ENCODE measurements at regions not wholly inside any gene's neighbourhood (a gene's known extent, or its start where the extent isn't known, plus 50 kb on each side); places are given as distances from the start of the nearest gene placed in this dataset.
"Not testable (repeated sequence)": the region's sequence is repeated elsewhere in the genome, so short reads cannot be mapped to it uniquely, and the experiment has no call there.

DNA sequence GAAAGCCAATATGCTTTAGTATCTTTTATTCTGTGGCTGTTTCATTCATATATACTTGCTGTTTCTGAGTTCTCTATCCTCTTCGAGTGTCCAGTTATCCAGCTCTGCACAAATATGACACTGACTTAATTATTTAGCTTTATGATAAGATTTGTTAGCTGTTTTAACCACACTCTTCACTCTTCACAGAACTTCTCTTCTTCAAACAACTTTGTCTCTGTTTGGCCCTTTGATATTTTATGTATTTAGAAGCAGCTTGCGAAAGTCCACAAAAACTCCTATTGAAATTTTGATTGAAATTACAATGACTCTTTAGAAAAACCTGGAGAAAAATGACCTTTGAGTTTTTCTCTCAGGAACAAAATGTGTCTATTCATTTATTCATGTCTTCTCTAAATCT is 407.0 kb downstream of the CPS1 start:
- no peak for DNase-seq

DNA sequence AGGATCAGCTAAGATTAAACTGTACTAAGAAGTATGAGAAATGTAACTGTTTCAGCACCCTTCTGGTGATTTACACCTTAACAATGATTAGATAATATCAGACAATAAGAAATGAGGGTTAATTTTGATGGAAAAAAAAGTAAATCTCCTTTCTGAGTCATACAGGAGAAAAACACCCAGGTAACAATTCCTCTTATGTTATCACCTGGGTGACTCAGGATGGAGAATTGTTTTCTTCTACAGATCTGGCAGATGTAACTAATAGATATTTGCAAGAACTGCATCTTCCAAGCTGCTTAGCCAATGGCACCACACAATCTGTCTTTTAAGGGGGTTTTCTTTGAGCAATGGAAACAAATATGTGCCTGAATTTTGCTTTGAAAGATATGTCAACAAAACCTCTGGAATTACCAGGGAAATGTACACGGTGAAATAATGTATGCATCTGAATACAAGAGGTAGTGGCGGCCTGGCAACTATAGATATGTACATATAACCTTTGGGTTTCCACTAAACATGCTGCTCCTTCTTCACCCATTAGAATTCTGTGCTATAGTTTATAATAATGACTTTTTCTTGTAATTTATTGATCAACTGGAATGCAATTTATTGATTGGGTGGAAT is 407.9 kb downstream of the CPS1 start:
- no peak for DNase-seq

DNA sequence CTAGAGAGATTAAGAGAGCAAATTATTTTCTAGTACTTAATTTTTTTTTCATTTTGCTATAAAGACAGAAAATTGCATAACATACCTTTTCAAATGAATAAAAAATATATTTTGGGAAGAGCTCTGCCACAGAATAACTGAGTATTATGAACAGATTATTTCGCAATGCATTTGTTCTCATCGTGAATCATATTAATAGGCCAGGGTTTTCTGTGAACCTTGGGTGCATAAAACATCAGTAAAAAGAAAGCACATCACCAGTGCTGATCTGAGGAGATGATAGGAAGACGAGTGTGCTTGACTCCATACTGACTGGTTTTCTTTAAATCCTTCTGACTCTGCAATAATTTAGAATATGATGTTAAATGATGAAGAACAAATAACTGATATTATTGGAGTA is 409.1 kb downstream of the CPS1 start:
- no peak for DNase-seq

DNA sequence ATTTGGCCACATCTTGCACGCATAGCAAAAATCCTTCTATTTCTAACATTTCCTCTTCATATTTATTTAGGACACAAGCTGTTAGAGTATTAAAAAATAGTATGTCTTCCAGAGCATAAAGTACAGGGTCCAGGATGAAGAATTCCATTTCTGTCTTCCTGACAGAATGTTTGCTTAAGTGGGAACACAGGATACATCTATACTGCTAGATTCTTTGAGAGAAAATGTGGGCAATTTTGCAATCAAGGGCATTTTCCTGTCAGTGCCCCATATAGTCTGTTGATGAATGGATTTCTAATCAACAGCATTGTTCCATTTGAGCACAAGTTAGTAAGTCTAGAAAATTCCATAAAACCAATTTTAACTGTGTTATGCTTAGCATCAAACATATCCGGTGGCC is 409.9 kb downstream of the CPS1 start:
- no peak for DNase-seq

DNA sequence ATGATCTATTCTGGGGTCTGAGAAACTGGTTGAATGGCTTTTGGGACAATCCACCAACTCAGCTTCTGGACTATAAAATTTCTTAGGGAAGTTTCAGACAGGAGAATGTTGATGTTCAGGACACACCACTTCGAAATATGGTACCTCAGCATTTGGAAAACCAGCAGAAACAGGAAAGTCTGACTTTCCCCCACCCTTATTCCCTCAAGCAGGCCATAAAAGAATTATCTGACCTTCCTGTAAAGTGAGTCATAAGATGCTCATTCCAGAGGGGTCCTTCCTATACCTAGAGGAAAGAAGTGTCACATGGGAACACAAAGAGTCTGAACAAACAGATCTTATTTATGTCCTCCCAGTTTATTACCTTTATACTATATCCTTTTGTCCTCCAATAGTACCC is 415.0 kb downstream of the CPS1 start:
- no peak for DNase-seq

DNA sequence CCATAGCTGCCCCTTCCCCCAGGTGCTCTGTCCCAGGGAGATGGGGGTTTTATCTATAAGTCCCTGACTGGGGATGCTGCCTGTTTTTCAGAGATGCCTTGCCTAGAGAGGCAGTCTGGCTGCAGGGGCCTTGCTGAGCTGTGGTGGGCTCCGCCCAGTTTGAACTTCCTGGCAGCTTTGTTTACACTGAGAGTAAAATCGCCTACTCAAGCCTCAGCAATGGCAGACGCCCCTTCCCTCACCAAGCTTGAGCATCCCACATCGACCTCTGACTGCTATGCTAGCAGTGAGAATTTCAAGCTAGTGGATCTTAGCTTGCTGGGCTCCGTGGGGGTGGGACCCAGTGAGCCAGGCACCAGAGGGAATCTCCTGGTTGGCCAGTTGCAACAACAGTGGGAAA is 430.4 kb downstream of the CPS1 start:
- DNase-seq, result not testable (repeated sequence)

DNA sequence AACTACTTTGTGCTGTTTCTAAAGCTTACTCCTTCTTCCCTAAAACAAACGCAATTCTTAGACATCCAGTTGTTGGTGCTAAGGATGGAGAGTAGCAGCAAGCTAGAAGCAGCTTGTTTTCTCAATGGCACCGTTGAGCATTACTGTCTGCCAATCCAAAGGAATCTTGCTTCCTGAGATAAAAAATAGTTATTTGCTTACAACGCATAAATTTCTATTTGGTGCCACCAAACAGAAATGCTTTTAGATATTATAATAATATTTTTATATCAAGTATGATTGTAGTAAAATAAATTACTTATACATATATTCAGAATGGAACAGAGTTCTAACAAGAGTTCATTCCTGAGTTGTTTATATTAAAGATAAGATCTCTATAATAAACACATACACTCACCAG is 434.7 kb downstream of the CPS1 start:
- DNase-seq, result no peak

DNA sequence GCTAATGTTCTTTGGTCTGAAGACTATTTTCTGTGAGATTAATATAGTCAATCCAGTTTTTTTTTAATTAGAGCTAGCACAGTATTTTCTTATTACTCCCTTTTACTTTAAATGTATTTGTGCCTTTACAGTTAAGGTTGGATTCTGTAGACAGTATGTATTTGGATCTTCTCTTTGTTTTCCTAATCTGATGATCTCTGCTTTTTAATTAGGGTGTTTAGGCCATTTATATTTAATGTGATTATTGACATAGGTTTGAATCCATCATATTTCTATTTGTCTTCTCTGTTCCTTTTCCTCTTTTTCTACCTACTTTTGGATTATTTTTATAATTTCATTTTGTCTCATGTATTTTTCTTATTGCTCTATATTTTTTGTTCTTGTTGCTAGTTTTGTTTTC is 437.7 kb downstream of the CPS1 start:
- no peak for DNase-seq

DNA sequence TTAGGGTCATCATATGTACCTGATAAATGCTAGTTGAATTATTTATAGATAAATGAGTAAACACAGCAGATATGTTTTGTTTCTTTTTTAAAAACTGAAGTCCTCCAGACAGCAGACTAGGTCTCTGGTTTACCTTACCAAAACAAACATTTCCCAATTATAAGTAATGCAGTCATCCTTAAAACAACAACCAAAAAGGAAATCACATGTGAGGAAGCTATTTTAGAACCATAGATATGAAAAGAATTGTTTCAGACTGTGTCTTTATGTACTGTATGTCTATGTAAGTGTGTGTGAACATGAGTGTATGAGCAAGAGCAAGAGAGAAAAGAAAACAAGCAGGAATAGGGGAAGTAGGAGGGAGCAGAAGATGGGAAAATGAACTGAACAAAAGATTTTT is 441.0 kb downstream of the CPS1 start:
- DNase-seq, result no peak

DNA sequence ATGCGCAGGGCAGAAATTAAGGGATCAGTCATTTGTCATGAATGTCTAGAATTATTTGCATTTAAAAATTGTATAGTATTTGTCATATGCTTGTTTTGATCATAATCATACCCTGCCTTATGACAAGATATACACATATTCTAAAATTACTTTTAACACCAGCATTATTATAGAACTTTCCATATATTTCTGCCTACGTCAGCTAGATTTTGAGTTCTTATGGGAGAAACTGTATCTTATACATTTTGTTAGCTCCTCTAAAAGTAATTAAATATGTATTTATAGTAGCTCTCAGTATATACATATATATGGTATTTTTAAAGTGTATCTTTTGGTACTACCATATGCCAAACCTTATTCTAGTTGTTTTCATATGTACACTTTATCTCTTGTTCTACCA is 441.9 kb downstream of the CPS1 start:
- DNase-seq, result no peak

DNA sequence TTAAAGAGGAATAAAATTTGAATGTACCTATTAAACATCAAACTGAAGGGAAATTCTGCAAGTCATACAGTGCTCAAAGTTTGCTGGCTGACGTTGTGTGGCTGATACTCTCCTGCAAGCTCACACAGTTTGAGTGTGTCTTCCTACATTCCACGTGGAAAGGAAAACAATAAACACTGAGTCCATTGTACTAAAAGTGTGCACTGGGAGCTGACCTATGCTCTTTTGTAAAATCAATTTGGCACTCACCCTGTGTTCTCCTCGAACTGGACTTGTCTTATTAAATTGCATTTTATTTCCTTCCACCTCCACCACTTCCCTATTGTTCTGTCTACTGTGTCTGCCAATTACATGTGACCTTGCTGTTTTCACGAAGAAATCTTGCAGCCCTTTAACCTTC is 458.0 kb downstream of the CPS1 start:
- DNase-seq, result no peak

DNA sequence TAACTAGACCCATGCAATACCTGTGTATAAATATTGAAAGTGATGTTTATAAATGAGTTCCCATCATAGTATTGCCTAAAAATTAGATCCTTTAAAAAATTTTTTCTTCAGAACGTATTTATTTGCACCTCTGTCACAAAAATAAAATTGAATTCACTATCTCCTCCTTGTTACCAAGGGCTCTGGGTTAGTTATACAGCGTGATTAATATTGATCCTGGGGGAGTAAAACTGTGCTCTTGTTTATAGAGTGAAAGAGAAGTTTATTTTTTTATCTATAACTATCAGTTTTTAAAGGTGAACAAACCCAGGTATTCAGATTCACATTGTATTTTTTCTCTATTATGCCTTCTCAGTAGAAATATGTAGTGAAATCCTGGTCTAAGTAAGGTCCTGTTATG is 458.5 kb downstream of the CPS1 start:
- no peak for DNase-seq

DNA sequence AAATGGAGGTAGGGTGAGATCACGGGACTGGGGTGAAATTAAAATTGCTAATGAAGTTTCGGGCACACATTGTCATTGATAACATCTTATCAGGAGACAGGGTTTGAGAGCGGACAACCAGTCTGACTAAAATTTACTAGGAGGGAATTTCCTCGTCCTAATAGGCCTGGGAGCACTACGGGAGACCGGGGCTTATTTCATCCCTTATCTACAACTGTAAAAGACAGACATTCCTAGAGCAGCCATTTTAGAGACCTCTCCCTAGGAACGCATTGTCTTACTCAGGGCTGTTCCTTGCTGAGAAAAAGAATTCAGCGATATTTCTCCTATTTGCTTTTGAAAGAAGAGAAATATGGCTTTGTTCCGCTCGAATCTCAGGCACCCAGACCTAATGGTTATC is 468.7 kb downstream of the CPS1 start:
- not testable (repeated sequence) for DNase-seq

DNA sequence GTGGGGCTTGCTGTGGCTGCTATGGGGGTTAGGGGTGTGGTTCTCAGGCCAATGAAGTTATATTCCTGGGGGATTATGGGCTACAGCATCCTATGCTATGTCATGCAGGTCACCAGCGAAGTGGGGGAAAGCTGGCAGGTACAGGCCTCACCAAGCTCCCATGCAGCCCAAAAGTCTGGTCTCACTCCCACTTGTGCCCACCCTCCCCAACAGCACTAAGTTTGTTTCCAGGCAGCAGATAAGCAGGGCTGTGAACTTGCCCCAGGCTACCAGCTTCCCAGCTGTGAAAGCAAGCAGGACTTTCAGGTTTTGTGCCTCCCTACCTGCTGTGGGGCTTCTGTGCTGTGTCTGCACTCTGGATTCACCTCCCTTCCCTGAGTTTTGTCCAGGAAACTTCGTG is 469.7 kb downstream of the CPS1 start:
- no peak for DNase-seq

DNA sequence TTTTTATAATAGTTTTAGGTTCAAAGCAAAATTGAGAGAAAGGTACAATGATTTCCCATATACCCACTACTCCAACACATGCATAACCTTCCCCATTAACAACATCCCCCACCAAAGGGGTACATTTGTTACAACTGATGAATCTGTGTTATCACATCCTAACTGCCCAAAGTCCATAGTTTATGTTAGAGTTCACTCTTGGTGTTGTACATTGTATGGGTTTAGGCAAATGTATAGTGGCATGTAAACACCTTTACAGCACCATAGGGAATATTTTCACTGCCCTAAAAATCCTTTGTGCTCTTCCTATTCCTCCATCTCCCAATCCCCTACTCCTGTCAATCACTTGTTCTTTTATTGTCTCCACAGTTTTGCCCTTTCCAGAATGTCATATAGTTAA is 471.6 kb downstream of the CPS1 start:
- DNase-seq, result no peak

DNA sequence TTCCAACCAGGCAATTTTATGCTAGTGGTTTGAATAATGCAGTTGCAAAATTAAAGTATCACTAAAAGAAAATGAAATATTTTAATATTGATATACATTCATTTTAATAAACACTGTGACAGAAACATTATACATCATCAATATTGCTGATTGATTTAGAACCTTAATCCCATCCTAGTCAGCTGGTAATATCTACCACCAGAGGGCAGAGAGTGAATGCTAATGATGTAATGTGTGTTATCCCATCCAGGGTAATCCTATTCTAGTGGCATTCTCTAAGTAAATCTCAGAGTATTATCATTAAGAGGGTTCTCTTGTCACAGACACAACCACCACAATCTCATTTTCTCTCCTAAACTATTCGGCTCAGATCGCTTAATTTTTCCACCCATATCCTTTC is 477.4 kb downstream of the CPS1 start:
- no peak for DNase-seq

DNA sequence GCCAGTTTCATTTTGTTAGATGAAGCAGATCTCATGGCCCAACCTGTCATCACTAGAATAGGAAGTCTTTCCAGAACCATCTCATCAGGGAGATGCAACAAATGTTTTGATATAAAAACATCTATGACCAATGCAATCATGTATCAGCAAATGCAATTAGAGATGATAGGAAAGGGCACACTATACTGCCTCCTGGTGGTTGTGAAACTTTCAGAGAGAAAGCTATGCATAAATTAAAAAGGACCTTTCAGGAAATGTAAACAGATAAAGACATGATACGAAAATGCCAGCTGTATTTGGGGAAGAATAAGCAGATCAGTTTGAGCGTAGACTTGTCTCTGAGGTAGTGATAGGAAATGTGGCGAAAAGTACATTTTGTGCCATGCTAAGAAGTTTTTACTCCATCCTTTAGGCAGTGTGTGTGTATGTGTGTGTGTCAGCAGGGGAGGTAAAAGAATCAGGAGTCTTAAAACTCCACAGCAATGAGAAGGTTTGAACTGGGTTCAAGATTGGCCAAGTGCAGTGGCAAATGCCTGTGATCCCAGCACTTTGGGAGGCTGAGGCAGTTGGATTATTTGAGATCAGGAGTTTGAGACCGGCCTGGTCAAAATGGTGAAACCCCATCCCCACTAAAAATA is 479.3 kb downstream of the CPS1 start:
- no peak for DNase-seq

DNA sequence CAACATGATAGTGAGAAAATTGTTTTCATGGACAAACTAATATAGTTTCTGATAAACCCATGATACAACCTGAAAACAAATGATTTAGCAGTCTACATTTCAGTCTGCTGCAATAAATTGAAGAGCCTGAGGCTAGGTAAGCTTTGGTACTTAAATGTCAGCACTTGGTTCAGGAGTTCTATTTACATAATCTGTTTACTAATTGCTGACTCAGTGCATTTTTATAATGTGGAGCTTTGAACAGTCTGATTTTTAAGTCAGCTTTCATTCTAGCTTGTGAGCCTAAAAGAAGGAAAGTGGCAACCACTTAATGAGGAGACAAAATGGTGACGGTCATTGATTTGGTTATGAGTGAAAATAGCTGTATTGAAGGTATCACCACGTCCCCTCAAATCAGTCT is 488.6 kb downstream of the CPS1 start:
- no peak for DNase-seq

DNA sequence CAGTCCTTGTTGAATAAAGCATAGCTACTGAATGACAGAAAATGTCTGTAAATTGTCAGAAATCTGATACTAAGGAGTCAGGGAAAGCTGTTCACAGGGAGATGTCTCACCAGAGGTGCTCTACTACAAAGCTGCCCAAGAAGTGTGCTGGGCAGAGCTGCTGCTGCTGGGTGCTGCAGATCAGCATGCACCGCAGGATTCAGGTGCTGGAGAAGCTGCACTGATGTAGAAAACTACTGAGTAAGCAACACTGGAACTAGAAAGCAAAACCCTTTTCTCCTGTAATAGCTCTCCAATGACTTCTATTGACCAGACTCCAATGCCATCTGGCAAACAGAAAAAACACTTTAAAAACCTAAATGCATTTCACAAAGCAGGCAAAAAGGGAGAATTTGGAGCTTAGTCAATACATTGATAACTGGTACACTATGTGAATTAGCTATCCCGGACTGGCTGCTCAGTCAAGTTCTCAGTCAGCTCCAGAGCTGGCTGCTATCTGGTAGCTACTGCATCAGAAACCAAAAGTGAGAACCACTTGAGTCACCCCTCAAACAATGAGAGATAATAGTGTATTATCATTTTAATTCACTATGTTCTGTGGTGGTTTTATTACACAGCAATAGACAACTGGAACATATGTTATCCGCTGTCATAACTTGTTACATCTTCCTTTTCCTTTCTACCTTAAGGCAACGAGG is 493.1 kb downstream of the CPS1 start:
- DNase-seq, result no peak

DNA sequence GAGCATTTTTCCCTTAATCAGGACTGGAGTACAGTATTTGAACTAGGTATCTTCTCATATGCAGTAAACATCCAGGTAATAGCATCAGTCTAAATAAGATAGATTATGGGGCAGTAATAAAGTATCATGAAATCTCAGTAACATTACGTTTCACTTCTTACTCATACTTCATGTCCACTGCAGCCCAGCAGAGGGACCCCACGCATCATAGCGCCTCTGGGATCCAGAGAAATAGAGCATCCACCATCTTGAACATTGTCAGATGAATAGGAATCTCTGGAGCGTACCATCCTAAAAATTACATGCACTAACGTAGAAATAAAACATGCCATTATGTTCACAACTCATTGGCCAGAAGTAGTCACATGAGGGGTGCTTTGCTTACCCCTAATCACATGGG is 499.0 kb downstream of the CPS1 start:
- no peak for DNase-seq

DNA sequence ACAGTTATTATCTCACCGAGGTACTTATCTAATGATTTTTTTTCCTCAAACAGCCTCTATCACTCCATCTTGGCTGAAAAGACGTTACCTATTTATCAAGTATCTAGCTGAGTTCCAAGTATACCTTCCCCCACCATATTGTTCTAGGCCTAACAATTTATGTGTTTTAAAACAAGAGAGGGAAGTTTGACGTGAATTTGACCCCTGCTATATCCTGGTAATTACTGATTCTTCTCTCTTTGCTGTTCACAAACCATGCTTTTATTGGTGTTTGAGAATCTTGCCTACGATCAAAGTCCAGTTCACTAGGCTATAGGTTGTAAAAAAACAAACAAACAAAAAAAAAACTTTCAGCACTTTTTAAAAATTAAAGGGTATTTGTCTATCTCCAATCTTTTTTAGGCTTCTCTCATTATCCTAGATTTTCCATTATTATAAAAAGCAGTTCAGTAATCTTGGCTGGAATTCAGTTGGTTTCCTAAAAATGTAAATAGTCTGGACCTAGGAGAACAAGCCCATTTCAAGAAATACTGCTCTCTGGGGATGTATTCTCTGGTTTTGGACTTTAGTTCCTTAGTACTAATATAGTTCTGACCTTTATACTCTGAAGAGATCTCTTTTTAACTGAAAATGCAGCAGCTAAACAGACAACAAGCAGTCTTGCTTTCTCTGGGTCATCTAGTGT is 505.4 kb downstream of the CPS1 start:
- DNase-seq, result no peak

DNA sequence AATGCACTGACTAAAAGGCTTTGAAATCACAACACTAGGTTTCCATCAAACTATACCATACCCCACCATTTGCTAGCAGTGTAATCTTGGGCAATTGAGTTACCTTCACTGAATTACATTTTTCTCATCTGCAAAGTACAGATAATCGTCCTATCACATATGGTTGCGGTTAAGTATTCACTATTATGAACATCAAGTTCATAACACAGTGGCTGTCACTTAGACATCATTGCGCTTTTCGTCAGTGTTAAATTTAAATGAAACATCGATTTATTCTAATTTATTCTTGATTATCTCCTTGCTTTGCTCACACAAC is 505.9 kb downstream of the CPS1 start:
- no peak for DNase-seq

DNA sequence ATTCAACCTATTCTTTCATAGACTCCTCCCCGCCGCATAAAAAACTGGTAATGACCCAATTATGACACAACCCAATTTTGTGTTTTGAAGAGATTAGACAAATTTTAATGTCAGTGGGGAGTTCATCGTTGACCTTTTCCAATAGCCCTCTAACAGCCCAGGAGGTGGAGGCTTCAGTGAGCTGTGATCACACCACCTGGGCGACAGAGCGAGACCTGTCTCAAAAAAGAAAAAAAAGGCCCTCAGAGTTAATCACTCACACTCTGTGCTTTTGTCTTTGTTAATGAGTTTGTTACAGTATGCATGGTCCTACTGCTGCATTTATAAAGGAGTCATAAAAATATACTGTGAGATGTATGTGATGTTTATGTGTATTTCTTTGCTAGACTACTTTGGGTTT is 510.6 kb downstream of the CPS1 start:
- no peak for DNase-seq

DNA sequence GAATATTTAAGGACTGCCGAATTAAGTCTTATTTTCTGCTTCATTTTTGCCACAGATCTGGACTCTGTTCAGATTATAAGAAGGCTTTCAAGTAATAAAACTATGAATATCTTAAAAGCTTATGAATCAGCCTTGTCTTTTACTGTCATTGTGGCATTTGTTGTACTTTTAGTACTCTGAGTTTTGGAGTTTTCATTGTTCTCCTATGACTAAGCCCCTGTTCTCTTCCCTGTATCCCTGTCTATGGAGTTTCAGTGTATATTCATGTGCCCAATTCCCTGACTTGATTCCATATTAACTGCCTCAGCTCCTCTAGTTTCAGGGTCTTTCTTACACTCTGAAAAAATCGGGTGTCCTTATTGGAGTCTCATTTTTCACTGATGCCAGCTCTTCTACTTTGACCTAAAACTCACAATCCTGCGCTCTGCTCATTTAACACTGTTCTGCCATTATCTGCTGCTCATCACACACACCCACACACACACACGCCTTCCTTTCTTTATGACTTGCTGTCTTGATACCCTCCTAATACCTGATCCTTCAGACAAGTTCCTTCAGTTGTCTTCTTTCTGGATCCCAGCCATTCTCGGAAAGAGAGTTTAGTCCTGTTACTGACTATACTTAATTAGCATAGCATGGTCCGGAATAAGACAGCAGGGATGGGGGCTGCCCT is 511.8 kb downstream of the CPS1 start:
- DNase-seq, result no peak

Data from DMS79 treated with DMSO at 0.1 percent for 48 hours (cell line).